ENCODE measurements at regions not wholly inside any gene's neighbourhood (a gene's known extent, or its start where the extent isn't known, plus 50 kb on each side); places are given as distances from the start of the nearest gene placed in this dataset.
"Not testable (repeated sequence)": the region's sequence is repeated elsewhere in the genome, so short reads cannot be mapped to it uniquely, and the experiment has no call there.

DNA sequence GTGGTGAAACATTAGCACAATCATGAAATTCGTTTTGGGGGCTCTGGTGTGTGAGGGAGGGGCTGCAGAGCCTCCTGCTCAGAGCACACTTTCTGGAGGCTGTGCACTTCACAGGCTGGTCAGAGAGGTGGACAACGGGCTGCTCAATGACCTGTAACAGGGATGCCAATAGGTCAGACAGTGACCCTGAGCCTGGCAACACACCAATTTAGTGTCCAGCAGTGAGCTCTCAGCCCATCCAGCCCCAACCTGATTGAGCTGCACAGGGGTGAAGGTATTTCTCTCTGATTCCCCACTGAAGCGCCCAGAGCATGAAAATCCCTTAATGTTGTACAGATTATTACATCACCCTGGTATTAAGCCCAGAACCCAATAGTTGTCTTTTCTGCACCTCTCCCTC is 191.3 kb upstream of the ZNF32 start:
- no peak for DNase-seq

DNA sequence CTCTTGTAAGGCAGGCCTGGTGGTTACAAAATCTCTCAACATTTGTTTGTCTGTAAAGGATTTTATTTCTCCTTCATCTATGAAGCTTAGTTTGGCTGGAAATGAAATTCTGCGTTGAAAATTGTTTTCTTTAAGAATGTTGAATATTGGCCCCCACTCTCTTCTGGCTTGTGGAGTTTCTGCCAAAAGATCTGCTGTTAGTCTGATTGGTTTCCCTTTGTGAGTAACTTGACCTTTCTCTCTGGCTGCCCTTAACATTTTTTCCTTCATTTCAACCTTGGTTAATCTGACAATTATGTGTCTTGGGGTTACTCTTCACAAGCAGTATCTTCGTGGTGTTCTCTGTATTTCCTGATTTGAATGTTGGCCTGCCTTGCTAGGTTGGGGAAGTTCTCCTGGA is 186.1 kb upstream of the ZNF32 start:
- DNase-seq, result not testable (repeated sequence)

DNA sequence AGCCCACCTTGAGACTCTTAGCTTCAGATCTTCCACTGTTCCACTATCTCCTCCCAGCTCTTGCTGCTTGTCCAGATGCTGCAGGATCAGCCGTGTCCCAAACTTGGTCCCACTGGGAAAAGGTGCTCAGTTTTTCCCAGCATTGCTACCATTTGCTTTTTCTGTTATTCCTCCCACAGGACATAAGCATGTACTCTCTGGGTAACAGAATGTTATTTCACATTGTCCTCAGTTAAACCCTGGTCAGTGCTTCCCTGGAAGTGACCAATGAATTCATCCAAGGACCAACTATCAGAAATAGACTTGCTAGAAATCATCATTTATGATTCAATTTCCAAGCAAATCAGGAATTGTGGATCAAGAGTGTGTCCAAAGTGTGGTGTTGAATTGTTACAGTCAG is 179.2 kb upstream of the ZNF32 start:
- DNase-seq, result no peak

- DNase-seq, result no peak
These were observed 177.3 kb upstream of the ZNF32 start for GRCh38 chr10:43825984-43826383.

- no peak for DNase-seq
These were observed 176.7 kb upstream of the ZNF32 start for GRCh38 chr10:43825421-43825820.

DNA sequence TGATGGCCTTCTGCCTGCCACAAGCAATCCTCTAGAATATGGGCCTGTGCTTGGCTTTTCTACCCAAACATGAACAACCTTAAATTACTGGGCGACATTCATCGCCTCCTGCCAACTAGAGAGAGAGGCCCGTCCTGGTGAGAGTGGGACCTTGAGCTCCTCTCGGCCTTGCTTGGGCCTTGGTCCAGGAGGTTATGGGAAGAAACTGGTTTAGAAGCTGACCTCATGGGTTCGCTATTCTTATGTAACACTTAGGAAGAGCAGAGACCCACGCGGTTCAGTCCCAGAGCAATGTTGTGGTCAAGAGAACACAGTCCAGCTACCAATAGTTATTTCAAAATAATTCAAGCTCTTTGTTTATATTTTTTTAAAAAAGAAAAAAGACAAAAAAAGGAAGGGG is 176.3 kb upstream of the ZNF32 start:
- no peak for DNase-seq

DNA sequence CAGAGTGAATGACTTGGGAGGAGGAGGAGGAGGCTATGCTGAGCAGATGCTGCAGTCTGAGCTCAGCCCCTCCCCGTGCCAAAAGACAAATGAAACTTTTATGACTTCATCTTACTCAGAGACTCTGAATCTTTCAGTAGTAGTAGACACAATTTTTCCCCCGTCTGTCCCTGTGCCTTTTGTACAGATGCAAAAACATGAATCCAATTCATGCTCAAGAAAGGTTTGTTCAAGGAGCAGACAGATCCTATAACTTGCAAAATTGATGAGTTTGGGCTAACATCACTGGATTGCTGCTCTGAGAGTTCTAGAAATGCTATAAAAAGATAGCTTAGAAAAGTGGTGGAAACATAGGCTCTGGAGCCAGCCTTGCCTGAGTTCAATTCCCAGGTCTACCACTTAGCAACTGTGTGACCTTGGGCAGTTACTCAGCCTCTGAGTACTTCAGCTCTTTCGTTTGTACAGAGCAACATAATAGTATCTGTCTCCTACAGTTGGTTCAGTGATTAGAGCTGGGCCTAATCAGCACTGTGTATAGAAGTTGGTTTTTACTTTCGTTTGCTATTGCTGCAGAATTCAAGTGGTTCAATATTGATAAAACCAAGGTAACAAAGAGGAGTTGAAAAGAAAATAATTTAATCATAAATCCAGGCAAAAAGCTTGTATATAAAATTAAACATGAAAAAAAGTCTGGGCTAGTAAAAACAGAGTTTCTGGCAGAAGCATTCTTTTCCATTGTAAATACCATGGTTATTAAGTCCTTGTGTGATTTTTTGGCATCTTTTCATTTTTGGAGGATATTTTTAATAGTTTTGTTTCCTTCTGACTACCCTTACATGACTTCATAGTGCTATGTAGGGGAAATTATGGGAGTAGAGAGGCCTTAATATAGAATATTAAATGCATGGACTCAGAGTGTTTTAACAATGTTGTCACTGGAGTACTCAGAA is 174.2 kb upstream of the ZNF32 start:
- DNase-seq, result peak; percentile 20

DNA sequence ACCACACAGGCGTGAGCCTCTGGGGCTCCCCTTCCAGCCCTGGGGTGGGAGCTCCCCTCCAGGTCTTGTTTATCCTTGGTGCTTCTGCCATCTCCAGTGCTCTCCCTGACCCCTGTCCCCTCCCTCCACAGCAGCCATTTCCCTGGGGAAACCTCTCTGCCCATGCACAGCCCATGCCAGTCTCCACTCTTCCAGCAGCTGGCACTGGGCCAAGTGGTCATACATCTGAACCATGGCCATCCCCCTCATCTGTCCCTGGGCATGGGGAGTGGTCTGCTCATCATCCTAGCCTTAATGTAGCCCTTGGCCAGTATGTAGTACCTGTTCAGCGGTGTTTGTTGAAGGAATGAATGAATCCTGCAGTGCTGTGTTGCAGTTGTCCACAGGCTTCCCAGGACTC is 172.4 kb upstream of the ZNF32 start:
- DNase-seq, result no peak

DNA sequence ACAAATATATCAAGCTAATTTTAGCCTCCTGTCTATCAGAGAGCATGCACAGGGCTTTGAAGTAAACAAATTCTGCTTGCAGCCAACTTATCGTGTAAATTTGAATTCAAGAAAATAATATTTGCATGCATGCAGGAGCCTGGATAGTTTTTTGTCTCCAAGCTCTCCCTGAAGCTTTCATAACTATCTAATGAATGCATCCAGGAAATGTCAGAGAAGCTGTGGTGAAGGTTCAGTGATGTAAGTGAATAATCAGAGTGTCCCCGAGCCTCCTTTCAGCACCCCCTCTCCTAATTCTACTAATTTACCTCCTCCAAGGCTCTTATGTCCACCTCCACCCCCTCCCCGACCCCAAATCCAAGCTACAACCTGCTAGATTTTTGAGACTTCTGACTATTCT is 172.0 kb upstream of the ZNF32 start:
- no peak for DNase-seq

GRCh38 chr10:43819464-43820230 is 171.0 kb upstream of the ZNF32 start:
- no peak for DNase-seq

- no peak for DNase-seq
These were observed 170.0 kb upstream of the ZNF32 start for GRCh38 chr10:43818687-43819086.

GRCh38 chr10:43817368-43817767 is 168.7 kb upstream of the ZNF32 start:
- no peak for DNase-seq

GRCh38 chr10:43816351-43817321 is 168.0 kb upstream of the ZNF32 start:
- peak; percentile 77 for DNase-seq

DNA sequence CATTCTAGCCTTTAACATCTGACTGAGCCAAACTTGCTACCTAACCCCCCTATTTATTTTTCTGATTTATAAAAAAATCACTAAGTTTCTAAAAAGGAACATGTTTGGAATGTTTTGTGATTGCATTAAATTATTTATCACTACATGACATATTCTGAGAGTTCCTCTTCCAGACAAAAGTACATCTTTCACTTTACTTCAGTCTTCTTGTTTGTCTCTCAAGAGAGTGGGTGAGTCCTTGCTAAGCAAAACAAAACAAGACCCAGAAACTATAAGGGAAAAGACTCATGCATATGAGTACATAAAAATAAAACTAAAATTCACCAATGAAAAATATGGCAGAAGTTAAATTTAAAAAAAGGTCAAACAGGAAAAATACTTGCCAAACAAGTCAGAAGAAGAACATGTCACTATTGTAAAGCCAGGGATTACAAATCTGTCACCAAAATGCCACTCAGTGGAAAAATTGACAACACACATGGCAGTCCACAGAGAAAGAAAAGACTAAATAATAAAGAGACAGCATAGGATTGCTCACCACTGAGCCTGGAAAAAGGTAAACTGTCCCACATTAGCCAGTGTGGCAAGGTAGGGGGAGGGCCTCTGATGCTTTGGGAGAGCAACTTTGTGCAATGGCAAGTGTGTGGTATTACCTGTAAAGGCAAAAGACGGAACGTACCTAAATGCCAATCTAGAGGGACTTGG is 166.7 kb upstream of the ZNF32 start:
- DNase-seq, result no peak

GRCh38 chr10:43814663-43815062 is 166.0 kb upstream of the ZNF32 start:
- no peak for DNase-seq

GRCh38 chr10:43811871-43812270 is 163.2 kb upstream of the ZNF32 start:
- DNase-seq, result no peak

- DNase-seq, result no peak
These were observed 160.7 kb upstream of the ZNF32 start for GRCh38 chr10:43809211-43809930.

DNA sequence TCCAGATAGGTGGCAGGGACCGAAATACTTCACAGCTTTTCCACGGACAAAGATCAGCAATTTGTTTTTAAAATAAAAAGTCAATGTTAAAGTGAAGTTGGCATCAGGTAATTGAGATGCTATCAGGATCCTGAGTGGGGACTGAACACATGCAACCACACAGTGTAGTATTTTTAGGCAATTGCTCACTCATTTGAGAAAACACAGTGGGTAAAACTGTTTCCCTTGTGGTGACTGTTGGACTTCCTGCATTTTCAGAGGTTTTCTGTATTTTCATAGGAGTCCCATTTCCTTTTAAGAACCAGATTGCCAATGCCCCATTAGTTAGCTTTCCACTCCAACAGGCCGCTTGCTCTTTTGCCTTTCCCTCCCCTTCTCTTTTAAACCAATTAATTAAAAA is 159.5 kb upstream of the ZNF32 start:
- DNase-seq, result no peak

GRCh38 chr10:43806831-43807640 is 158.4 kb upstream of the ZNF32 start:
- no peak for DNase-seq

- no peak for DNase-seq
These were observed 155.1 kb upstream of the ZNF32 start for GRCh38 chr10:43803791-43804190.

Measured in stimulated activated CD4-positive, alpha-beta T cell treated with anti-CD3 and anti-CD28 coated beads, Interleukin-4, amount 100 ng/mL, for 24 hours (primary cell).